ENCODE measurements at regions not wholly inside any gene's neighbourhood (a gene's known extent, or its start where the extent isn't known, plus 50 kb on each side); places are given as distances from the start of the nearest gene placed in this dataset.

- Histone ChIP-seq H3K27me3 (no peaks in the 10 kb centered on the region), H3K4me1 (no peaks in the 10 kb centered on the region), H3K27ac (no peak overlapping the region), H3K4me3 (no peak overlapping the region), H3K9me3 (no peaks in the 10 kb centered on the region), H3K36me3 (no peaks in the 10 kb centered on the region)
- no peak for DNase-seq (ENCODE audit: extremely low spot score in 2 of 2)
- TF ChIP-seq POLR2A (IDR thresholded peaks at IDR 0.05) (no peak), POLR2AphosphoS5 (IDR thresholded peaks at IDR 0.05; ENCODE audit: insufficient read depth in 1 of 2, low read depth in 1 of 2) (no peak), CTCF (IDR thresholded peaks at IDR 0.05) (no peak)
- intact Hi-C loops (cut with DNase I), result no loop called here
These were observed 310.2 kb downstream of the FBXW7 start for GRCh38 chr4:152225680-152226079.

DNA sequence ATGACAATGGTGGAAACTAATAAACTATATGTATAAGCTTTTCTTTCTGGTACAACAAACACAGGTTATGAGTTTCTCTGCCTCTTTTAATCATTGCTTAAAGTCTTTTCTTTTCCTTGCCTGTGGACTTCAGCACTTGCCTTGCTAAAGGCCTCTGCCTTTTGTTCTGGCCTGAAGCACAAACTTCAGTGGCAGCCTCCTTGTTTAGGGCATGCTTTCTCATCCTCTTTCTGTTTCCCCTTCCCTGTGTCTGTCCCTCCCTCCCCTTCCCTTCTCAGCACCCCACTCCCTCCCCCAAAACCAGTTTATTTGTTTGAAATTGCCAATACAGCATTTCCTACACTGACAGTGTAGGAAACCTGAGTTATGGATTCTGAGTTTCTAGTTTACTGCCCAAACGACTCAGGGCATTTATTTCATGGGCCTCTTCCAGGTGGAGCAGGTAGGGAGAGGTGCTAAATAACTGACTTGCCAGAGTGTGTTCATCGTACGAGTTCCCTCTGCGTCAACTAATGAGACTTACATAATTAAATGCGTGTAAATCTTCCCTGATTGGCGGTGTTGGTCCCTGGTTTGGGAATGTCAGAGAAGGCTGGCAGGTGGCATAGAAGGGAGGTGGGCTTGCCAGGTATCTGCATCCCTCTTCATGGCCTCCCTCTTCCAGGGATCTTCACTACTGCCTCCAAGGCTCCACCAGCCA lies 311.0 kb downstream of the FBXW7 start:
- TF ChIP-seq POLR2AphosphoS5 (IDR thresholded peaks at IDR 0.05; ENCODE audit: insufficient read depth in 1 of 2, low read depth in 1 of 2), result no peak
- no peak for TF ChIP-seq CTCF (IDR thresholded peaks at IDR 0.05)
- no peak for TF ChIP-seq POLR2A (IDR thresholded peaks at IDR 0.05)
- H3K36me3 ChIP-seq, result no peaks in the 10 kb centered on the region
- DNase-seq (ENCODE audit: extremely low spot score in 2 of 2), result no peak
- no peaks in the 10 kb centered on the region for H3K27me3 ChIP-seq
- H3K4me3 ChIP-seq, result no peak overlapping the region
- no peak overlapping the region for H3K27ac ChIP-seq
- no peaks in the 10 kb centered on the region for H3K9me3 ChIP-seq
- intact Hi-C loops (cut with DNase I), result no loop called here
- H3K4me1 ChIP-seq, result no peaks in the 10 kb centered on the region

DNA sequence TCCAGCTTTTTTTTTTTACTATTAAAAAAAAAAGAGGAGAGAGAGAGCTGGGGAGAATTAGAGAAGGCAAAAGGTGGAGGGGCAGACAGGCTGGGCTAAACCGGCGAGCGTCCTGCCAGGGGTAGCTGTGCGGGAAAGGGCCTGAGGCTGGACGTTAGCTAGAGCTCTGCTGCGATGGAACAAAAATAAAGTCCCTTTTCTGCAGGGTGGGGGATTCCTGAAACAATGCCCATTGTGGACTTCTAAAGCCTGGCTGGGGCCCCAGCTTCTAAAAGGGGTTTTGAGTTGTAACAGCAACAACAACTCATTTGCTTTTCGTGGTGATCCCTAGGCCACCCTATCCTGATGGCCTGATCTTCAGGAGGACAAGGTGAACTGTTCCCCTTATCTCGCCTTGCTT lies 311.7 kb downstream of the FBXW7 start:
- no peak overlapping the region for H3K4me3 ChIP-seq
- TF ChIP-seq POLR2A (IDR thresholded peaks at IDR 0.05) (no peak), CTCF (IDR thresholded peaks at IDR 0.05) (no peak), POLR2AphosphoS5 (IDR thresholded peaks at IDR 0.05; ENCODE audit: insufficient read depth in 1 of 2, low read depth in 1 of 2) (no peak)
- H3K36me3 ChIP-seq, result no peaks in the 10 kb centered on the region
- H3K4me1 ChIP-seq, result no peaks in the 10 kb centered on the region
- H3K9me3 ChIP-seq, result no peaks in the 10 kb centered on the region
- intact Hi-C loops (cut with DNase I), result no loop called here
- H3K27ac ChIP-seq, result no peak overlapping the region
- H3K27me3 ChIP-seq, result no peaks in the 10 kb centered on the region
- no peak for DNase-seq (ENCODE audit: extremely low spot score in 2 of 2)

GRCh38 chr4:152223600-152223999 lies 312.3 kb downstream of the FBXW7 start:
- H3K27ac ChIP-seq, result no peak overlapping the region
- no peak for DNase-seq (ENCODE audit: extremely low spot score in 2 of 2)
- H3K9me3 ChIP-seq, result no peaks in the 10 kb centered on the region
- no peaks in the 10 kb centered on the region for H3K4me1 ChIP-seq
- TF ChIP-seq POLR2A (IDR thresholded peaks at IDR 0.05) (no peak), CTCF (IDR thresholded peaks at IDR 0.05) (no peak), POLR2AphosphoS5 (IDR thresholded peaks at IDR 0.05; ENCODE audit: insufficient read depth in 1 of 2, low read depth in 1 of 2) (no peak)
- H3K36me3 ChIP-seq, result no peaks in the 10 kb centered on the region
- H3K4me3 ChIP-seq, result no peak overlapping the region
- no peaks in the 10 kb centered on the region for H3K27me3 ChIP-seq
- intact Hi-C loops (cut with DNase I), result no loop called here

- H3K9me3 ChIP-seq, result no peaks in the 10 kb centered on the region
- H3K36me3 ChIP-seq, result no peaks in the 10 kb centered on the region
- no peak overlapping the region for H3K4me3 ChIP-seq
- TF ChIP-seq POLR2AphosphoS5 (IDR thresholded peaks at IDR 0.05; ENCODE audit: insufficient read depth in 1 of 2, low read depth in 1 of 2), result no peak
- TF ChIP-seq POLR2A (IDR thresholded peaks at IDR 0.05), result no peak
- no peak for TF ChIP-seq CTCF (IDR thresholded peaks at IDR 0.05)
- intact Hi-C loops (cut with DNase I), result no loop called here
- no peaks in the 10 kb centered on the region for H3K27me3 ChIP-seq
- H3K4me1 ChIP-seq, result no peaks in the 10 kb centered on the region
- no peak for DNase-seq (ENCODE audit: extremely low spot score in 2 of 2)
- no peak overlapping the region for H3K27ac ChIP-seq
These were observed 313.9 kb downstream of the FBXW7 start for GRCh38 chr4:152221816-152222516.

Measured in vagina (tissue), 2 donors.